Endodermal cell (in vitro differentiated cells): ENCODE measurements at regions not wholly inside any gene's neighbourhood (a gene's known extent, or its start where the extent isn't known, plus 50 kb on each side); places are given as distances from the start of the nearest gene placed in this dataset.

Experiments used
- DNase-seq: peaks from one replicate; pipeline ENCODE4 v3.0.0-alpha.2; 2017
- H3K27ac ChIP-seq: 2 replicates; pipeline ENCODE4 v1.5.1; 2013; ENCODE audit warnings: mild to moderate bottlenecking, low read depth, low read length, moderate library complexity
- H3K27me3 ChIP-seq: 2 replicates; pipeline ENCODE4 v1.6.1; 2013; ENCODE audit warnings: mild to moderate bottlenecking, low read length, moderate library complexity; ENCODE audit not compliant: insufficient read depth, control insufficient read depth, poor library complexity, severe bottlenecking
- H3K36me3 ChIP-seq: 2 replicates; pipeline ENCODE4 v1.7.0; 2013; ENCODE audit warnings: mild to moderate bottlenecking, low read length, moderate library complexity; ENCODE audit not compliant: control insufficient read depth, insufficient read depth
- H3K4me1 ChIP-seq: one replicate; pipeline ENCODE4 v1.7.0; 2013; ENCODE audit warnings: low read length; ENCODE audit not compliant: control insufficient read depth, insufficient read depth
- H3K4me3 ChIP-seq: 2 replicates; pipeline ENCODE4 v1.5.1; 2013; ENCODE audit warnings: mild to moderate bottlenecking, low read length, moderate library complexity
- H3K9ac ChIP-seq: 2 replicates; pipeline ENCODE4 v1.6.1; 2013; ENCODE audit warnings: mild to moderate bottlenecking, low read length, moderate library complexity; ENCODE audit not compliant: poor library complexity, severe bottlenecking; ENCODE audit errors: extremely low read depth
- H3K9me3 ChIP-seq: 2 replicates; pipeline ENCODE4 v1.6.1; 2013; ENCODE audit warnings: mild to moderate bottlenecking, low read length, moderate library complexity; ENCODE audit not compliant: control insufficient read depth
- H3K27ac Mint-ChIP-seq: 2 replicates; pipeline ENCODE4 v1.8.0; 2020; ENCODE audit warnings: mixed read lengths
- H3K27me3 Mint-ChIP-seq: 2 replicates; pipeline ENCODE4 v1.8.0; 2021; ENCODE audit warnings: mild to moderate bottlenecking, mixed read lengths; ENCODE audit not compliant: insufficient read depth
- H3K36me3 Mint-ChIP-seq: 2 replicates; pipeline ENCODE4 v1.8.0; 2020; ENCODE audit warnings: low read depth, mixed read lengths
- H3K4me1 Mint-ChIP-seq: 2 replicates; pipeline ENCODE4 v1.8.0; 2020; ENCODE audit warnings: mixed read lengths
- H3K4me3 Mint-ChIP-seq: 2 replicates; pipeline ENCODE4 v1.8.0; 2020; ENCODE audit warnings: mild to moderate bottlenecking, moderate library complexity, mixed read lengths
- H3K9me3 Mint-ChIP-seq: 2 replicates; pipeline ENCODE4 v1.8.0; 2020; ENCODE audit warnings: mild to moderate bottlenecking, mixed read lengths
- WGBS, 2 experiments: methylation state at CpG; one replicate each; pipeline versions ENCODE4 v1.1.5 to v1.1.7; 2013; ENCODE audit warnings: missing lambda C conversion rate in 2 of 2, mixed read lengths in 1 of 2; ENCODE audit not compliant: insufficient coverage in 1 of 2, insufficient read length in 1 of 2; 5-methylcytosine and 5-hydroxymethylcytosine counted together
- TF ChIP-seq, protein P1 (sequence below): fragments of 200-600 bp; sonication (generic); conservative IDR thresholded peaks from 2 replicates; pipeline ENCODE4 v1.5.0; 2021; ENCODE audit warnings: antibody characterized with exemption, mild to moderate bottlenecking

DNA sequence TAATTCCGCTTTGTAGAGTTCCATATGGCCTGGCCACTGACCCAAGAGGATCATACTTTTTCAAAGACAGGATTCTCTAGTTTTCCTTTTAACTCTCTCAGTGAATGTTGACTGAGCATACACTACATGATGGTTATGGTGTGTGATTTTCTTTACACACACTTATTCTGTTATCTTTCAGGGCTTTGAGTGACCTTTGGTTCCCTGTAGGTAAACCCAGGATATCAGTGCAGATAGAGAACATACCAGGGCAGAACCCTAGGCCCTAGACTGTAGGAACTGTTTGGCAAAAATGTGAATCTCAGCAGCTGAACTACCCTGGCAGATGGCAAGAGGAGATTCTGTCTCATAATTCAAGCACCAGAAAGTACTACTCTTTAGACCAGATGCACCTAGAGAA is 159.6 kb downstream of the KCNA5 start:
- H3K27ac ChIP-seq = no peak overlapping the region
- H3K27me3 Mint-ChIP-seq = peaks cover 2% of the 10 kb centered on the region
- TF ChIP-seq, protein P1, sequence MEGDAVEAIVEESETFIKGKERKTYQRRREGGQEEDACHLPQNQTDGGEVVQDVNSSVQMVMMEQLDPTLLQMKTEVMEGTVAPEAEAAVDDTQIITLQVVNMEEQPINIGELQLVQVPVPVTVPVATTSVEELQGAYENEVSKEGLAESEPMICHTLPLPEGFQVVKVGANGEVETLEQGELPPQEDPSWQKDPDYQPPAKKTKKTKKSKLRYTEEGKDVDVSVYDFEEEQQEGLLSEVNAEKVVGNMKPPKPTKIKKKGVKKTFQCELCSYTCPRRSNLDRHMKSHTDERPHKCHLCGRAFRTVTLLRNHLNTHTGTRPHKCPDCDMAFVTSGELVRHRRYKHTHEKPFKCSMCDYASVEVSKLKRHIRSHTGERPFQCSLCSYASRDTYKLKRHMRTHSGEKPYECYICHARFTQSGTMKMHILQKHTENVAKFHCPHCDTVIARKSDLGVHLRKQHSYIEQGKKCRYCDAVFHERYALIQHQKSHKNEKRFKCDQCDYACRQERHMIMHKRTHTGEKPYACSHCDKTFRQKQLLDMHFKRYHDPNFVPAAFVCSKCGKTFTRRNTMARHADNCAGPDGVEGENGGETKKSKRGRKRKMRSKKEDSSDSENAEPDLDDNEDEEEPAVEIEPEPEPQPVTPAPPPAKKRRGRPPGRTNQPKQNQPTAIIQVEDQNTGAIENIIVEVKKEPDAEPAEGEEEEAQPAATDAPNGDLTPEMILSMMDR = no peak
- H3K36me3 ChIP-seq = no peaks in the 10 kb centered on the region
- no peak for DNase-seq
- H3K27ac Mint-ChIP-seq = no peak overlapping the region
- 0% methylated on average over 1 of the region's 1 CpG; no CpG with 5 or more reads in 1 of the 2 experiments for WGBS, 2 experiments
- no peaks in the 10 kb centered on the region for H3K9me3 Mint-ChIP-seq
- peaks cover 40% of the 10 kb centered on the region for H3K4me1 Mint-ChIP-seq
- H3K9ac ChIP-seq = no peak overlapping the region
- H3K9me3 ChIP-seq = no peaks in the 10 kb centered on the region
- H3K36me3 Mint-ChIP-seq = no peaks in the 10 kb centered on the region
- H3K4me3 Mint-ChIP-seq = no peak overlapping the region
- H3K4me1 ChIP-seq = peaks cover 7% of the 10 kb centered on the region
- H3K4me3 ChIP-seq = no peak overlapping the region
- H3K27me3 ChIP-seq = no peaks in the 10 kb centered on the region

DNA sequence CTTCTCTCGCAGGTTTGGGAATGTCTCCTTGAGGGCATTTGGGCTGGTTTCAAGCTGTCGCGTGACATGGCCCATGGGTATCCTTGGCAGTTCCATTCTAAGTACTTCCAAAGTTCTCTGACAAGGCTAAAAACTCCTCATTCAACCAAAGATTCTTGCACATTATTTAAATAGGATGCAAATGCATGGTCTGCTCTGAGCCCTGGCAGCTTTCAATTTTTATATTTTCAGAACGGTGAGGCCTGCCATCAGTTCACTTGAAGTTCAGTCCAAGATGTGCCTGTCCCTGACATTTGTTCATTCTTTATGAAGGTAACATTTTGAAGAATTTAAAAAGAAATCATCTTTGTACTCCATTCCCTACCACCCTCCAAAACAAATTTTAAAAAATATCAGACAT is 160.0 kb downstream of the KCNA5 start:
- no peaks in the 10 kb centered on the region for H3K27me3 Mint-ChIP-seq
- peaks cover 7% of the 10 kb centered on the region for H3K4me1 ChIP-seq
- DNase-seq = no peak

GRCh38 chr12:5204271-5204670 is 160.6 kb downstream of the KCNA5 start:
- Histone ChIP-seq H3K36me3 (no peaks in the 10 kb centered on the region), H3K9me3 (no peaks in the 10 kb centered on the region), H3K27me3 (no peaks in the 10 kb centered on the region), H3K4me3 (no peak overlapping the region), H3K27ac (no peak overlapping the region), H3K4me1 (peaks cover 7% of the 10 kb centered on the region), H3K9ac (no peak overlapping the region)
- H3K4me3 Mint-ChIP-seq = no peak overlapping the region
- WGBS, 2 experiments = 14% methylated on average over 2 of the region's 4 CpGs; no CpG with 5 or more reads in 1 of the 2 experiments
- H3K36me3 Mint-ChIP-seq = no peaks in the 10 kb centered on the region
- peak; percentile 91 for DNase-seq
- peaks cover 40% of the 10 kb centered on the region for H3K4me1 Mint-ChIP-seq
- peak overlapping the region; percentile 19 for H3K27ac Mint-ChIP-seq
- H3K27me3 Mint-ChIP-seq = no peaks in the 10 kb centered on the region
- H3K9me3 Mint-ChIP-seq = no peaks in the 10 kb centered on the region
- TF ChIP-seq, protein P1 = no peak

More for the DNA sequence above, 160.0 kb downstream of the KCNA5 start:
- Histone ChIP-seq H3K9ac (no peak overlapping the region), H3K9me3 (no peaks in the 10 kb centered on the region), H3K36me3 (no peaks in the 10 kb centered on the region), H3K4me3 (no peak overlapping the region), H3K27me3 (no peaks in the 10 kb centered on the region), H3K27ac (no peak overlapping the region)
- TF ChIP-seq, protein P1 = no peak
- Mint-ChIP-seq H3K4me1 (peaks cover 40% of the 10 kb centered on the region), H3K27ac (no peak overlapping the region), H3K9me3 (no peaks in the 10 kb centered on the region), H3K36me3 (no peaks in the 10 kb centered on the region), H3K4me3 (no peak overlapping the region)
- WGBS, 2 experiments = 87 to 94% methylated on average over 4 of the region's 4 CpGs
